T-helper 2 cell treated with Interferon-gamma antibody and Interleukin-4, amounts not matched to agents 5 μg/mL and 100 μg/mL, for 36 hours (primary cell): ENCODE measurements at regions not wholly inside any gene's neighbourhood (a gene's known extent, or its start where the extent isn't known, plus 50 kb on each side); places are given as distances from the start of the nearest gene placed in this dataset.

Experiments
- DNase-seq: peaks from one replicate; pipeline ENCODE4 v3.0.0; 2021; ENCODE audit warnings: low spot score
- H3K27ac Mint-ChIP-seq: one replicate; pipeline ENCODE4 v1.8.0; 2021; ENCODE audit warnings: mild to moderate bottlenecking, mixed read lengths
- H3K27me3 Mint-ChIP-seq: one replicate; pipeline ENCODE4 v1.8.0; 2021; ENCODE audit warnings: low read depth, mixed read lengths
- H3K36me3 Mint-ChIP-seq: one replicate; pipeline ENCODE4 v1.8.0; 2021; ENCODE audit warnings: low read depth, mixed read lengths
- H3K4me1 Mint-ChIP-seq: one replicate; pipeline ENCODE4 v1.8.0; 2021; ENCODE audit warnings: low read depth, mixed read lengths
- H3K4me3 Mint-ChIP-seq: one replicate; pipeline ENCODE4 v1.8.0; 2022; ENCODE audit warnings: mild to moderate bottlenecking, moderate library complexity, mixed read lengths
- H3K9me3 Mint-ChIP-seq: one replicate; pipeline ENCODE4 v1.8.0; 2021; ENCODE audit warnings: mixed read lengths

GRCh38 chr2:133810559-133810958, 242.3 kb upstream of the NCKAP5 start:
- no peak for DNase-seq
- H3K4me3 Mint-ChIP-seq = no peak overlapping the region
- no peak overlapping the region for H3K27ac Mint-ChIP-seq
- H3K9me3 Mint-ChIP-seq = peaks cover 17% of the 10 kb centered on the region
- H3K4me1 Mint-ChIP-seq = no peaks in the 10 kb centered on the region
- no peaks in the 10 kb centered on the region for H3K36me3 Mint-ChIP-seq
- no peaks in the 10 kb centered on the region for H3K27me3 Mint-ChIP-seq

GRCh38 chr2:133811409-133812125, 243.3 kb upstream of the NCKAP5 start:
- Mint-ChIP-seq H3K27ac (no peak overlapping the region), H3K4me1 (no peaks in the 10 kb centered on the region), H3K36me3 (no peaks in the 10 kb centered on the region), H3K9me3 (peaks cover 17% of the 10 kb centered on the region), H3K27me3 (no peaks in the 10 kb centered on the region), H3K4me3 (no peak overlapping the region)
- no peak for DNase-seq

GRCh38 chr2:133812826-133813617, 244.8 kb upstream of the NCKAP5 start:
- no peaks in the 10 kb centered on the region for H3K36me3 Mint-ChIP-seq
- H3K27me3 Mint-ChIP-seq = no peaks in the 10 kb centered on the region
- no peaks in the 10 kb centered on the region for H3K4me1 Mint-ChIP-seq
- no peak overlapping the region for H3K4me3 Mint-ChIP-seq
- H3K27ac Mint-ChIP-seq = no peak overlapping the region
- no peak for DNase-seq
- peaks cover 17% of the 10 kb centered on the region for H3K9me3 Mint-ChIP-seq

- no peaks in the 10 kb centered on the region for H3K27me3 Mint-ChIP-seq
- H3K4me1 Mint-ChIP-seq = no peaks in the 10 kb centered on the region
- H3K9me3 Mint-ChIP-seq = peaks cover 7% of the 10 kb centered on the region
- no peaks in the 10 kb centered on the region for H3K36me3 Mint-ChIP-seq
- no peak overlapping the region for H3K4me3 Mint-ChIP-seq
- no peak for DNase-seq
- no peak overlapping the region for H3K27ac Mint-ChIP-seq
These were observed 246.6 kb upstream of the NCKAP5 start for GRCh38 chr2:133814890-133815289.

- H3K27ac Mint-ChIP-seq = no peak overlapping the region
- peaks cover under 1% of the 10 kb centered on the region for H3K9me3 Mint-ChIP-seq
- no peaks in the 10 kb centered on the region for H3K4me1 Mint-ChIP-seq
- no peak overlapping the region for H3K4me3 Mint-ChIP-seq
- no peaks in the 10 kb centered on the region for H3K36me3 Mint-ChIP-seq
- no peak for DNase-seq
- H3K27me3 Mint-ChIP-seq = no peaks in the 10 kb centered on the region
These were observed 247.8 kb upstream of the NCKAP5 start for GRCh38 chr2:133816037-133816436.

GRCh38 chr2:133817680-133818566, 249.7 kb upstream of the NCKAP5 start:
- Mint-ChIP-seq H3K27me3 (no peaks in the 10 kb centered on the region), H3K4me1 (no peaks in the 10 kb centered on the region), H3K4me3 (no peak overlapping the region), H3K27ac (no peak overlapping the region), H3K36me3 (no peaks in the 10 kb centered on the region), H3K9me3 (no peaks in the 10 kb centered on the region)
- DNase-seq = no peak

- no peak for DNase-seq
- Mint-ChIP-seq H3K4me1 (no peaks in the 10 kb centered on the region), H3K27ac (no peak overlapping the region), H3K9me3 (no peaks in the 10 kb centered on the region), H3K4me3 (no peak overlapping the region), H3K36me3 (no peaks in the 10 kb centered on the region), H3K27me3 (no peaks in the 10 kb centered on the region)
These were observed 250.4 kb upstream of the NCKAP5 start for GRCh38 chr2:133818661-133819060.

- H3K4me1 Mint-ChIP-seq = no peaks in the 10 kb centered on the region
- H3K27ac Mint-ChIP-seq = no peak overlapping the region
- no peaks in the 10 kb centered on the region for H3K9me3 Mint-ChIP-seq
- H3K36me3 Mint-ChIP-seq = no peaks in the 10 kb centered on the region
- no peak overlapping the region for H3K4me3 Mint-ChIP-seq
- DNase-seq = no peak
- H3K27me3 Mint-ChIP-seq = no peaks in the 10 kb centered on the region
These were observed 251.6 kb upstream of the NCKAP5 start for GRCh38 chr2:133819906-133820305.

GRCh38 chr2:133821107-133821760, 253.0 kb upstream of the NCKAP5 start:
- Mint-ChIP-seq H3K4me3 (no peak overlapping the region), H3K27ac (no peak overlapping the region), H3K9me3 (no peaks in the 10 kb centered on the region), H3K27me3 (no peaks in the 10 kb centered on the region), H3K36me3 (no peaks in the 10 kb centered on the region), H3K4me1 (no peaks in the 10 kb centered on the region)
- DNase-seq = no peak

GRCh38 chr2:133822517-133823225, 254.4 kb upstream of the NCKAP5 start:
- Mint-ChIP-seq H3K27ac (no peak overlapping the region), H3K36me3 (no peaks in the 10 kb centered on the region), H3K4me3 (no peak overlapping the region), H3K27me3 (no peaks in the 10 kb centered on the region), H3K4me1 (no peaks in the 10 kb centered on the region), H3K9me3 (no peaks in the 10 kb centered on the region)
- DNase-seq = no peak

GRCh38 chr2:133823226-133823550, 254.9 kb upstream of the NCKAP5 start:
- Mint-ChIP-seq H3K4me1 (no peaks in the 10 kb centered on the region), H3K27ac (no peak overlapping the region), H3K27me3 (no peaks in the 10 kb centered on the region)

GRCh38 chr2:133824869-133825268, 256.6 kb upstream of the NCKAP5 start:
- Mint-ChIP-seq H3K27ac (no peak overlapping the region), H3K36me3 (no peaks in the 10 kb centered on the region), H3K4me1 (no peaks in the 10 kb centered on the region), H3K27me3 (no peaks in the 10 kb centered on the region), H3K9me3 (no peaks in the 10 kb centered on the region), H3K4me3 (no peak overlapping the region)
- DNase-seq = no peak

More at GRCh38 chr2:133823226-133823550, 254.9 kb upstream of the NCKAP5 start:
- Mint-ChIP-seq H3K4me3 (no peak overlapping the region), H3K9me3 (no peaks in the 10 kb centered on the region), H3K36me3 (no peaks in the 10 kb centered on the region)
- DNase-seq = no peak

- Mint-ChIP-seq H3K9me3 (no peaks in the 10 kb centered on the region), H3K27me3 (no peaks in the 10 kb centered on the region), H3K4me1 (no peaks in the 10 kb centered on the region), H3K4me3 (no peak overlapping the region), H3K36me3 (no peaks in the 10 kb centered on the region), H3K27ac (no peak overlapping the region)
- no peak for DNase-seq
These were observed 257.5 kb upstream of the NCKAP5 start for GRCh38 chr2:133825778-133826177.
